SJCRH30 (cell line): ENCODE measurements at regions not wholly inside any gene's neighbourhood (a gene's known extent, or its start where the extent isn't known, plus 50 kb on each side); places are given as distances from the start of the nearest gene placed in this dataset.
A peak's percentile ranks its signal among the peaks of the same experiment; 100 is the strongest.
"Not testable (repeated sequence)": the region's sequence is repeated elsewhere in the genome, so short reads cannot be mapped to it uniquely, and the experiment has no call there.

Source experiments
- DNase-seq, 2 experiments: peaks; one replicate each; pipeline ENCODE4 v3.0.0-alpha.2; 2015 to 2020
- H3K27ac ChIP-seq: fragments of 250-450 bp; sonication (Bioruptor Pico); 2 replicates; pipeline ENCODE4 v1.5.1; 2020; ENCODE audit warnings: mild to moderate bottlenecking, moderate library complexity
- H3K27me3 ChIP-seq: fragments of 250-450 bp; sonication (Bioruptor Pico); 2 replicates; pipeline ENCODE4 v1.5.1; 2020; ENCODE audit warnings: mild to moderate bottlenecking, moderate library complexity
- H3K36me3 ChIP-seq: fragments of 250-450 bp; sonication (Bioruptor Pico); 2 replicates; pipeline ENCODE4 v1.5.1; 2020; ENCODE audit warnings: mild to moderate bottlenecking, moderate library complexity
- H3K4me1 ChIP-seq: fragments of 250-450 bp; sonication (Bioruptor Pico); 2 replicates; pipeline ENCODE4 v1.5.1; 2020; ENCODE audit warnings: mild to moderate bottlenecking, moderate library complexity
- H3K4me3 ChIP-seq: fragments of 250-450 bp; sonication (Bioruptor Pico); 2 replicates; pipeline ENCODE4 v1.5.1; 2020; ENCODE audit warnings: mild to moderate bottlenecking, moderate library complexity
- H3K9me3 ChIP-seq: fragments of 250-450 bp; sonication (Bioruptor Pico); replicated peaks from 2 replicates; pipeline ENCODE4 v1.5.1; 2020; ENCODE audit warnings: mild to moderate bottlenecking, moderate library complexity

DNA sequence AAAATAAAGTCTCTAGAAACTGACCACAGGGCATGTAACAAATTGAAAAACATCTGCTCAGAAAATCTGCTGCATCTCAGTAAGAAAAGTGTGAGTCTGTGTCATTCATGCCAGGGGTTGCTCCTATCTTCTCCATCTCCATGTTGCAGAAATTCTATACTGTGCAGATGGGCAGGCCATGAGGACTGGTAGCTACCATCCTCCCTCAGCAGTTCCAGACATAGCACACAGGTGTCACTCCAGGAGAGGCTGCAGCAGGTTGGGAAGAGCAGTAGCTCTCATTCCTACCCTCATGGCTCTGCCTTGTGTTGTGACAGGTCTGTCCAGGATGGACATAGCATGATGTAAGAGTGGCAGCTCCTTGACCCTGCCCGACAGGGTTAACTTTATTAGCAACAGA is 173.4 kb downstream of the NDUFS4 start:
- no peak for DNase-seq
- Histone ChIP-seq H3K4me1 (no peaks in the 10 kb centered on the region), H3K9me3 (peaks cover 9% of the 10 kb centered on the region), H3K27ac (no peak overlapping the region), H3K4me3 (no peak overlapping the region), H3K27me3 (no peaks in the 10 kb centered on the region), H3K36me3 (no peaks in the 10 kb centered on the region)

DNA sequence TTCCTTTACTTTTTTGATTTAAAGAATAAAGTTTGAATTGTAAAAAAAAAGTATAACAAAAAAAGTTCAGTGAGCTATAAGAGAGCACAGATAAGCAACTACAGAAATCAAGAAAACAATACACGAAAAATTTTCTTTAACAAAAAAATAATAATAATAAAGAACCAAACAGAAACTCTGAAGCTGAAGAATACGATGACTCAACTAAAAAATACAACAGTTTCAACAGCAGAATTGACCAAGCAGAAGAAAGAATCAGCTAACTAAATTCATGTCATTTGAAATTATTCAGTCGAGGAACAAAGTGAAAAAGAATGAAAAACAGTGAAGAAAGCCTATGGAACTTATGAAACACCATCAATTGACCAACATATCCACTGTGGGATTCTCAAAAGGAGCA is 177.7 kb downstream of the NDUFS4 start:
- H3K9me3 ChIP-seq = peaks cover 9% of the 10 kb centered on the region
- H3K27ac ChIP-seq = no peak overlapping the region
- DNase-seq = no peak
- H3K4me3 ChIP-seq = no peak overlapping the region
- no peaks in the 10 kb centered on the region for H3K27me3 ChIP-seq
- no peaks in the 10 kb centered on the region for H3K36me3 ChIP-seq
- H3K4me1 ChIP-seq = no peaks in the 10 kb centered on the region

DNA sequence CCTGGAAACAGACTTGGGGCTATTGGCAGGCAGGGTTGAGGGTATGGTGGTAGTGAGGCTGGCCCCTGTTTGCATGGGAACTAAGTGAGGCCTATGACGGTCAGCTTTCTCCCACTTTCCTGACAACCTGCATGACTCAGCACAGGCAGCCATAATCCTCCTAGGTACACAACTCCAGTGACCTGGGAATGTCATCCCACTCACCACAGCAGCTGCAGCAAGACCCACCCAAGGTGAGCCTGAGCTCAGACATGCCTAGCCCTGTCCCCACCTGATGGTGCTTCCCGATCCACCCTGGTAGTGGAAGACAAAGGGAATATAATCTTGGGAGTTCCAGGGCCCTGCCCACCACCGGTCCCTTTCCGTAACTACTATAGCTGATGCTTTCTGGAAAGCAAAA is 178.7 kb downstream of the NDUFS4 start:
- no peaks in the 10 kb centered on the region for H3K36me3 ChIP-seq
- no peak overlapping the region for H3K27ac ChIP-seq
- peaks cover 9% of the 10 kb centered on the region for H3K9me3 ChIP-seq
- DNase-seq = no peak
- H3K27me3 ChIP-seq = no peaks in the 10 kb centered on the region
- no peaks in the 10 kb centered on the region for H3K4me1 ChIP-seq
- no peak overlapping the region for H3K4me3 ChIP-seq

DNA sequence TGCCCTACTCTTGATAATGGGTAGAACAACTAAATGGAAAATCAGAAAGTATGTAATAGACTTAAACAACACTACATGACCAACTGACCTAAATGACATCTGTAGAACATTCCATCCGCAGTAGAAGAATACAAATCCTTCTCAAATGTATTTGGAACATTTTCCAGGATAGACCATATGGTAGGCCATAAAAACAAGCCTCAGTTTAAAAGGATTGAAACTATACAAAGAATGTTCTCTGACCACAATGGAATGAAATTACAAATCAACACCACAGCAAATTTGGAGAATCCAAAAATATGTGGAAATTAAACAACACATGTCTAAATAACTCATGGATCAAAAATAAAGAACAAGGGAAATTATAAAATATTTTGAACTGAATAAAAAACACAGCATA is 189.2 kb downstream of the NDUFS4 start:
- DNase-seq = no peak

DNA sequence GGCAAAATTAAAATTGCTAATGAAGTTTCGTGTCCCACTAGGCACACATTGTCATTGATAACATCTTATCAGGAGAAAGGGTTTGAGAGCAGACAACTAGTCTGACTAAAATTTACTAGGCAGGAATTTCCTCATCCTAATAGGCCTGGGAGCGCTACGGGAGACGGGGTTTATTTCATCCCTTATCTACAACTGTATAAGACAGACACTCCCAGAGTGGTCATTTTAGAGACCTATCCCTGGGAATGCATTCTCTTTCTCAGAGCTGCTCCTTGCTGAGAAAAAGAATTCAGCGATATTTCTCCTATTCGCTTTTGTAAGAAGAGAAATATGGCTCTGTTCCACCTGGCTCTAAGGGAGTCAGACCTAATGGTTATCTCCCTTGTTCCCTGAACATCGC is 191.8 kb downstream of the NDUFS4 start:
- H3K36me3 ChIP-seq, H3K27ac ChIP-seq, H3K4me1 ChIP-seq, DNase-seq, H3K9me3 ChIP-seq, H3K27me3 ChIP-seq, H3K4me3 ChIP-seq: not testable (repeated sequence)

More for the DNA sequence above, 189.2 kb downstream of the NDUFS4 start:
- no peaks in the 10 kb centered on the region; the same call in 1 of the 2 replicates for H3K9me3 ChIP-seq
- H3K27ac ChIP-seq = no peak overlapping the region
- no peak overlapping the region for H3K4me3 ChIP-seq
- no peaks in the 10 kb centered on the region for H3K4me1 ChIP-seq
- no peaks in the 10 kb centered on the region for H3K36me3 ChIP-seq
- no peaks in the 10 kb centered on the region for H3K27me3 ChIP-seq

DNA sequence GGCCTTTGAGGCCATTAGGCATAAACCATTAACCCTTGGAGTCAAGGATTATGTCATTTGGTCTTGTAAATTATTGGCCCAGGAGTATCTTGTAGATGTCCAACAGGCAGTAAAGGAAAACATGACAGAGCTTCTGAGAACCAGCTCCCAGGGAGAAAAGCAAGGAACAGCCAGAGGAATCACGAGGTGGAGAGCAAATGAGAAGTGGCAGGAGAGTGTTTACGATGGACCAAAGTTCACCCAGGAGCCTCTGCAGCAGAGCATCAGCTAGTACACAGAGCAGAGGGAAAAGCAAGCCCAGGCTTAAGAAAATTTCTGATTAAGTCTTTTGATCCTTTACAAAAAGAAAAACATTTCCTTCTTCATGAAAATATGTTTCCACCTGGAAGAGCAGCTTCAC is 206.2 kb downstream of the NDUFS4 start:
- DNase-seq = no peak
- H3K4me1 ChIP-seq = no peaks in the 10 kb centered on the region
- H3K9me3 ChIP-seq = no peaks in the 10 kb centered on the region
- H3K36me3 ChIP-seq = no peaks in the 10 kb centered on the region
- H3K4me3 ChIP-seq = no peak overlapping the region
- no peak overlapping the region for H3K27ac ChIP-seq
- H3K27me3 ChIP-seq = no peaks in the 10 kb centered on the region

DNA sequence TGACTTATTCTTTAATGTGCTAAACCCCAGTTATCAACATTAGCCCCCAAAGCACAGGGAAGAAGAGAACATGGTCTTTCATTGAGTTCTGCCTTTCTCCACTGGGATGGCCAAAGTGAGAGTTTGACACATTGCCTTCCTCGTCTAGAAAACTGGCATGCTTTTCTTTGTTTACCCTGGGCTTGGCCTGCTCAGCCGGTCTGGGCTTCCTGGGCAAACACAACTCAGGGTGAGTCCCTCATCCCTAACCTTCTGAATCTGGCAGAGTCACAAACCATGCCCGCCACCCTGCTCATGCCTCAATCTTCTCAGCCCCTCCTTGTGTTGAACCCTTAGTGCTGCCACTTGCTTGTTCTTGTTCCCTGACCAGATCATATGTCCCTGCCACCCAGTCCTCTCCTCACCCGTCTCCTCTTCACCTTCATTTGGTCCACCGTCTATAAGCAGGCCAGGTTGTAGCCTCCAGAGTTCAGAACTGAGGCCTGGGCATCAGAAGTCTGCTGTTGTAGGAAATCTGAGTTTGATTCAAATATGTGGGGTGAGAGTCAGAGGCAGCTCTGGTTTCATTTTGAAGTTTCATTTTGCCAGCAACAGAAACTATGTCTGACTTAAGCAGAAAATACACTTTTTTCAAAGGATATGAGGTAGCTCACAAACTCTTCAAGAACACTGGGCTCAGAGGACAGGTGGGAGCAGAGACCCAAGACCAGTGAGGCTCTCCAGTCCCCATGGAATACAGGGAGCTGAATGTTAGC is 217.6 kb downstream of the NDUFS4 start:
- H3K27ac ChIP-seq = peak overlapping the region; percentile 78; the same call in 1 of the 2 replicates
- H3K36me3 ChIP-seq = no peaks in the 10 kb centered on the region
- no peaks in the 10 kb centered on the region for H3K9me3 ChIP-seq
- no peaks in the 10 kb centered on the region for H3K27me3 ChIP-seq
- no peak overlapping the region for H3K4me3 ChIP-seq
- peaks cover 42% of the 10 kb centered on the region for H3K4me1 ChIP-seq
- no peak for DNase-seq

DNA sequence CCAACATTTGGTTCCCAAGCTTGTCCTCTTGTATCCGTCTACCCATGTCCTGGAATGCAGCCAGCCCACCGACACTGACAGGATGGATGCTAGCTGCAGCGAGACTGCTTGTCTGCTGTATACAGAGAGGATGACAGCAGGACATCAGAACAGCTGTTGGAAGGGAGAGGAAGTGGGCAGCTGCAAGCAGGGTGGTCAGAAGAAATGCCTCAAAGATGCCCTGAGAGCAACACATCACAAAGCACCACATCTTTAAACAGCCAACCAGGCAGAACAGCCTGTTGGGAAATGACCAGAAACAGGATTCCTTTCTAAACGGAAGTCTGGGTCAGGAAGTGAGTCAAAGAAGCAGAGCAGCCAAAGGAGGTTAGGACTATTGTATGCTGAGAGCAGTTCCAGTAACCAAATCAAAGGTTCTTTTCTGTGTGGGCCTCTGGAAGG is 219.1 kb downstream of the NDUFS4 start:
- Histone ChIP-seq H3K4me3 (no peak overlapping the region), H3K4me1 (peaks cover 54% of the 10 kb centered on the region), H3K27me3 (no peaks in the 10 kb centered on the region), H3K27ac (peak overlapping the region; percentile 78), H3K9me3 (no peaks in the 10 kb centered on the region), H3K36me3 (no peaks in the 10 kb centered on the region)
- DNase-seq = peak; percentile 99

DNA sequence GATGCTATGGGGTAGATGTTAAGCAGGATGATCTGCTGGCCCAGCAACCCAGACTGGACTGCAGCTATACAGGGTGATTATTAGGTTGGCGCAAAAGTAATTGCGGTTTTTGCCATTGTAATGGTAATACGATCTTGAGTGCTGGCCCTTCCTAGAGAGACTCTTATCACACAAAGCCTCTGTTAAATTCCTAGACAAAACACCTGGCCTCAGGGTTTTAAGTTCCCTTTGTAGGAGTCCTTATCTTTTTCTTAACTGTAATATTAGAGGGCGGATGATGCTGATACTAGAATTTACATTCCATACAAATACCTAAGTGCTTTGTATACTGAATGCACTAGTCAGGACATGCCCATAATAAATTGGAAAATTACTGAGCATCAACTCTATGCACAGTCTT is 222.2 kb downstream of the NDUFS4 start:
- Histone ChIP-seq H3K4me1 (peaks cover 61% of the 10 kb centered on the region), H3K27ac (no peak overlapping the region), H3K4me3 (no peak overlapping the region), H3K36me3 (no peaks in the 10 kb centered on the region), H3K9me3 (peaks cover 2% of the 10 kb centered on the region; the same call in 1 of the 2 replicates), H3K27me3 (no peaks in the 10 kb centered on the region)
- peak in 1 of 2 experiments; percentile 30 for DNase-seq

DNA sequence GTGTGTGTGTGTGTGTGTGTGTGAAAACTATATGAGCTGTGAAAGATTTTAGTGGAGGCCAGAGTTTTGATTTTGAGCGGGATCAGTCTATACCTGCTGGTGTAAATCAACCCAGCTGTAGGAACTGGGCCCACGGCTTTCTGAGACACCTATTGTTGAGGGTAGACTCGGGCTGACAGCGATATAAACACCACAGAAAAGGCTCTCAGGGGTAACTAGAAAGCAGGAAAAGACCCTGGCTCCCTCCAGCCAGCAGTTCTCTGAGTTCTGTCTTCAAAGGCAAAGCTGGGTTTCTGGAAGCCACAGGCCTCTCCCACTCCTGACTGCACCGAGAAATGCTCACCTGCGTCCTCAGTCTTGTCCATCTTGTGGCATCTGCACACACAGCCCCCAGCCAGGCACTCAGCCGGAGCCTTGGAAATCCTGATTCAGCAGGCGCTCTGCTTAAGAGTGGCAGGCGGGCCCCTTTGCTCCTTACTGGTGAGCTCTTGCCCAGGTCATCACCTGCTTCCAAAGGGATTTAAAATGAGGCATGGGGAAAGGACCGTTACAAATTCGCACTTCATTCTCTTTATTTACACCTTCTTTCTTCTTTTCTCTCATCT is 223.3 kb downstream of the NDUFS4 start:
- Histone ChIP-seq H3K36me3 (no peaks in the 10 kb centered on the region), H3K4me1 (peaks cover 54% of the 10 kb centered on the region), H3K27me3 (no peaks in the 10 kb centered on the region), H3K4me3 (no peak overlapping the region), H3K9me3 (peaks cover 5% of the 10 kb centered on the region), H3K27ac (no peak overlapping the region; the same call in 1 of the 2 replicates)
- no peak for DNase-seq

DNA sequence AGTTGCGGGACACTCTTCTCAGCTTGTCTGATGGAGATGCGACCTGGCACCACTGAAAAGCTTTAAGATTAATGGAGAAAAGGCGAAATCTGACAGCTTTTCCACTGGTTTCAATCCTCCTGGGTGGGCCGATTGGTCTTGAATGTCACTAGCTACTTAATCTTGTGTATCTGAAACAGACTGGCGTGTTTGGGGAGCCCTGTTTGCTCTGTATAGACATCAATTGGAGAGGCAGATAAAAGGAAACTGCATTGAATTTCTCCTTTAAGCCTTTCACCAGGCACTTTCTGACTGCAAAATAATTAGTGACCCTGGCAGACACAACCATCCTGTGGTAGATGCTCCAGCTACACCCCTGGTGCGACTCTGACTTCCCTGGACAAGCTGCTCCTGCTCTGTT is 224.2 kb downstream of the NDUFS4 start:
- DNase-seq = peak; percentile 21 to 27
- H3K4me3 ChIP-seq = 0 out of 2 replicates have a peak overlapping the region, but pooled peaks have one; percentile 10
- H3K27ac ChIP-seq = peak overlapping the region; percentile 6; the same call in 1 of the 2 replicates
- no peaks in the 10 kb centered on the region for H3K27me3 ChIP-seq
- peaks cover 6% of the 10 kb centered on the region for H3K9me3 ChIP-seq
- peaks cover 48% of the 10 kb centered on the region for H3K4me1 ChIP-seq
- H3K36me3 ChIP-seq = no peaks in the 10 kb centered on the region

DNA sequence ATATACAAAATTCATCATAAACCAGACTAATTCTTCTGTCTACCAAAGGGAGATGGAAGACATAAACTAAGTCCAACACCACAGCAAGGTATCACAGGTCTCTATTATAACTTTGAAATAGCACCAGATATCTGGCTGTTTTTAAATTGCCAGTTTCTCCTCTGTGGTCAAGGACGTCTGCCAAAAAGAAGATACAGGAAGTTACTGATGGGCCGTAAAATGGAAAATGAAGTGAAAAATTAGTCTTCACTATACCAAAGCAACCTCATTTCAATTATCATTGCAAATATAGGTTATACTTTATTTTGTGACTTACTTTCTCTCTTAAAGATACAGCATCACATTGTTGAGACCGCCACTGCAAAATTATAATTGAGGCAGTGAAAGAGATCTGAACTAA is 225.5 kb downstream of the NDUFS4 start:
- no peaks in the 10 kb centered on the region for H3K36me3 ChIP-seq
- H3K4me1 ChIP-seq = peaks cover 35% of the 10 kb centered on the region
- DNase-seq = no peak
- no peak overlapping the region for H3K27ac ChIP-seq
- H3K9me3 ChIP-seq = peaks cover 6% of the 10 kb centered on the region
- H3K4me3 ChIP-seq = no peak overlapping the region
- no peaks in the 10 kb centered on the region for H3K27me3 ChIP-seq

DNA sequence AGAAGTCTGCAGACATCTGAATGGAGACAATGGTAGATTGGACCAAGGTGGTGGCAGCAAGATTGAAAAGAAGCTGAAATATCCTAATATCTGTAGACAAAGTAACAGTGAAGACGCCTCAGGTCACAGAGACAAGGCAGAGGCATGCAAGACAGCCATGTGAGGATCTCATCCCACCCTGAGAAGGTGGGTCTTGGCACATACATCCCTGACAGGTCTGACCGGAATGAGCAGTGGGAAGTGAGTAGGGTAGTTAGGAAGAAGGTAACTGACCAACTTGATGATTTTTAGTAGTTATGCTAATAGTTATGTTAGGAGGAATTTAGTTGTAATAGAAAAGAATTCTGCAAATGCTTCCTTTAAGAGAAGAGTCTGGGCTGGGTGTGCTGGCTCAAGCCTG is 229.6 kb downstream of the NDUFS4 start:
- no peak for DNase-seq
- Histone ChIP-seq H3K4me1 (peaks cover 20% of the 10 kb centered on the region), H3K4me3 (no peak overlapping the region), H3K27me3 (no peaks in the 10 kb centered on the region), H3K27ac (no peak overlapping the region), H3K9me3 (peaks cover 6% of the 10 kb centered on the region), H3K36me3 (no peaks in the 10 kb centered on the region)

DNA sequence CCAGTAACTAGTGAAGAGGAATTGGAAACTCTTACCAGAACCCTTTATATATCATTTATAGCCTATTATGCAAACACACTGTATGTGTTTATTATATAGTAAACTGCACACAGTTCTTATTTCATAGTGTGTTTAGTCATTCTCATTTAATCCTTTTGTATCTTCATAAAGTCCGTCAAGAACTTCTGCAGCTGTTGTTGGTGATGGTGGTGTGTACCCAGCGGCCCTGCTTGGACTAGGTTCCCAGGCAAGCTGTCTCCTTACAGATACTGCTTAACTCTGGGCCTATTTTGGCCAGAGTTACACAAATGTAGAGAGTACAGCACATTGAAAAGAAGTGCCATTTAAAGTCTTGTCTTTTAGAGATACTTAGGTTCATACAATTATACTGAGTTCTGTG is 231.9 kb downstream of the NDUFS4 start:
- Histone ChIP-seq H3K36me3 (no peaks in the 10 kb centered on the region), H3K4me1 (peaks cover 17% of the 10 kb centered on the region), H3K27ac (peak overlapping the region; percentile 62), H3K4me3 (no peak overlapping the region), H3K9me3 (peaks cover 4% of the 10 kb centered on the region), H3K27me3 (no peaks in the 10 kb centered on the region)
- DNase-seq = peak; percentile 74 to 82

DNA sequence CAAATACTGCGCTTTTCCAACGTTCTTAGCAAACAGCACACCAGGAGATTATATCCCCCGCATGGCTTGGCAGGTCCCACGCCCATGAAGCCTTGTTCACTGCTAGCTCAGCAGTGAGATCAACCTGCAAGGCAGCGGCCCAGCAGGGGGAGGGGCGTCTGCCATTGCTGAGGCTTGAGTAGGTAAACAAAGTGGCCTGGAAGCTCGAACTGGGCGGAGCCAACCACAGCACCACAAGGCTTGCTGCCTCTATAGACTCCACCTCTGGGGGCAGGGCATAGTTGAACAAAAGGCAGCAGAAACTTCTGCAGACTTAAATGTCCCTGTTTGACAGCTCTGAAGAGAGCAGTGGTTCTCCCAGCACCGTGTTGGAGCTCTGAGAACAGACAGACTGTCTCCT is 239.2 kb downstream of the NDUFS4 start:
- DNase-seq, H3K27ac ChIP-seq, H3K9me3 ChIP-seq, H3K36me3 ChIP-seq, H3K4me3 ChIP-seq, H3K4me1 ChIP-seq, H3K27me3 ChIP-seq: not testable (repeated sequence)

DNA sequence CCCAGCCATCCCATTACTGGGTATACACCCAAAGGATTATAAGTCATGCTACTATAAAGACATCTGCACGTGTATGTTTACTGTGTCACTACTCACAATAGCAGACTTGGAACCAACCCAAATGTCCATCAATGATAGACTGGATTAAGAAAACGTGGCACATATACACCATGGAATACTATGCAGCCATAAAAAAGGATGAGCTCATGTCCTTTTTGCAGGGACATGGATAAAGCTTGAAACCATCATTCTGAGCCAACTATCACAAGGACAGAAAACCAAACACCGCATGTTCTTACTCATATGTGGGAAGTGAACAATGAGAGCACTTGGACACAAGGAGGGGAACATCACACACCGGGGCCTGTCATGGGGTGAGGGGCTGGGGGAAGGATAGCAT is 248.0 kb downstream of the NDUFS4 start:
- not testable (repeated sequence) for DNase-seq

More for the DNA sequence above, 248.0 kb downstream of the NDUFS4 start:
- not testable (repeated sequence) for H3K9me3 ChIP-seq, H3K36me3 ChIP-seq, H3K4me1 ChIP-seq, H3K27me3 ChIP-seq, H3K27ac ChIP-seq, H3K4me3 ChIP-seq
